ENCODE measurements at regions not wholly inside any gene's neighbourhood (a gene's known extent, or its start where the extent isn't known, plus 50 kb on each side); places are given as distances from the start of the nearest gene placed in this dataset.
"Not testable (repeated sequence)": the region's sequence is repeated elsewhere in the genome, so short reads cannot be mapped to it uniquely, and the experiment has no call there.

- DNase-seq: no peak
Measured at GRCh38 chr2:150097402-150097801, 390.1 kb downstream of the RND3 start.

DNA sequence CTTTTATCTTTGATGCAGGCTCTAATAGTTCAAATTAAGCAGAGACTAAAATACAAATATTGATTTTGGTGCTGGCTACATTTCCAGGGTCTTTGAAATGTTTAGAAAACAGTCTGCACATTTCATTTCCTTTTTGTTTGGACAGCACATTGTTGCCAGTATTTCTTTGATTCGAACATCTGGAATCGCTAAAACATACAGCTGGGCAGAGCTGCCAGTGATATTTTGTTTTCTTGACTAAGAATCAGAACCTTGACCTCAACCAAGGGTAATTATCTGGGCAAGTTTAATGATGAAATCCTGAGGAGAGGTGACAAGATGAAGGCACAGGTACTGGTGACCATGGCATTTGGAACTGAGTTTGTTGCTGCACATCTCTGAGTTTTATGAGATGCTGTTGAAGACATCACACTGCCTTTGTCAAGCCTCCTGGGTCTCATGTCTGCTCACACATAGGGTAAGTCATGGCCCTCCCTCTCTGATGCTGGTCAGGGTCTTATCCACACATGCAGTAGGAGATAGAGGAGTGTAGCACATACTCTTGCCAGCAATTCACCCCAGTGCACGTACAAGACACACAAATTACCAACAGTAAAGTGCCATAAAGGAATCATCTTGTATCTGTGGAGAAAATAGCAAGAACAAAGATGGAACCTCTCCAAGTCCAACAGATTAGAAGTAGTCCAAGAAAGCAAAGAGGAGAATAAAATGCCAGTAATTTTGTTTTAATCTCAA, 391.9 kb downstream of the RND3 start:
- DNase-seq: no peak

- no peak for DNase-seq
Measured at GRCh38 chr2:150091846-150092245, 395.6 kb downstream of the RND3 start.

DNA sequence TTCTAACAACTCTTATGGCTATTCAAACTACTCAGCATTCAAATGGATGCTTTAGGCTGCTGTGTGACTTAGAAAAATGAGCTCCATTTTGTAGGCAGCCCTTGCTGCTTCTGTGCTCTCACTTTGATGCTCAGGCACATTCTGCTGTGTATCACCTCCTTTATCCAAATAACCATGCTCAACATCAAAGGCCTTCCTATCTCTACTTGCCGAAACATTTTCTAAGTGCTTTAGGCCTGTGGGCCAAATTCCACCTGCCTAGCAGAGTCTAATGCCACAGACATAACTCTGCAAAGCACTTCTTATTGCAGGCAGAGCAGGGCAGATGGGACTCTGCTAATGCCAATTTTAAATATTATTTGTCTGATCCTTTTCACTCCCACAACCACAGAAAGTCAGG, 397.4 kb downstream of the RND3 start:
- DNase-seq: no peak

DNA sequence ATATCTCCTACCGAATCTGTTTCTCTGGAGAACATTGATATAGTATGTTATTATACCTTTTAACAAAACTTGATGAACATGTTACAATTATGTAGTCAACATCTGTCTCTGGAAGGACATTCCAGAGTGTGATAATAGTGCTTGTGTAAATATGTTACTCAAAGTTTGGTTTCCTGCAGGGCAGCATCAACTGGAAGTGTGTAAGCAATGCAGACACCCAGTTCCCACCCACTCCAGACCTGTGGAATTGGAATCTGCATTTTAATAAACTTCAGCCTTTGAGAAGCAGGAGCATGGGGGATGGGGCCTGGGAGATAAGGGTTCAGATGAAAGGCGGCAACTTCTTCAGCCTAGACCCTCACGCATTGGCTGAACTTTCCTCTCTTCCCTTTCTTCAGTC, 398.9 kb downstream of the RND3 start:
- DNase-seq: no peak

DNA sequence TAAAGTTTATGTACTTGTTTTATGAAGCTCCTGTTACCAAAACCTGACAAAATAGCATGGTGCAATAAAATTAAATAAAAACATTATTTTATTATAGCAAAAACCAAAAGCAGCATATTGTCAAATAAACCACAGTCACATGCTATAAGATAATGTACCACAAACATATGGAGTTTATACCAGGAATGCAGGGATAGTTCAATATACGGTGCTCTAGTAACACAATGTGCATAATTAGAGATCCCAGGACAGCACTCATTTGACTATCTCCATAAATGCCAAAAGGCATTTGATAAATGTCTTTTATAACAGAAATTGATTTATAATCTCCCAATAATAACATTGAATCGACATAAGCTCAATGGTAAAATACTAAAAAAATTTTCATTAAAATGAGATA, 402.0 kb downstream of the RND3 start:
- no peak for DNase-seq

- DNase-seq: peak; percentile 13
Measured at GRCh38 chr2:150081775-150082481, 405.5 kb downstream of the RND3 start.

DNA sequence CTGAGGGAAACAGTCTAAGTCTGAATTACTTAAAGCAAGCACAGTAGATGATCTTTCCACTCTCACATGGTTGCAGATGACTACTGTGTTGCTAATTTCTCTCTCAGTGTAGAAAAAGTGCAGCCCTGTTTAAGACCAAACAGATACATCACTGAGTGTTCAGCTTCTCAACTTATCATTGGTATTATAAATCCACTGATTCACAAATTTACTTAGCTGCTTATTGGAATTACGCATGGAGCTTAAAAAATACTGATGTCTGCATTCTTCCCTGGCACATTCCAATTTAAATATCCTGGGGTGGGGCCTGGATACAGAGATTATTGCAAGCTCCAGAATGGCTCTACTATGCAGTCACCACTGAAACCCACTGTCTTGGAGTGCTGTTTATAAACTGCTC, 411.2 kb downstream of the RND3 start:
- peak; percentile 79 for DNase-seq

- peak; percentile 88 for DNase-seq
Measured at GRCh38 chr2:150075831-150076230, 411.6 kb downstream of the RND3 start.

DNA sequence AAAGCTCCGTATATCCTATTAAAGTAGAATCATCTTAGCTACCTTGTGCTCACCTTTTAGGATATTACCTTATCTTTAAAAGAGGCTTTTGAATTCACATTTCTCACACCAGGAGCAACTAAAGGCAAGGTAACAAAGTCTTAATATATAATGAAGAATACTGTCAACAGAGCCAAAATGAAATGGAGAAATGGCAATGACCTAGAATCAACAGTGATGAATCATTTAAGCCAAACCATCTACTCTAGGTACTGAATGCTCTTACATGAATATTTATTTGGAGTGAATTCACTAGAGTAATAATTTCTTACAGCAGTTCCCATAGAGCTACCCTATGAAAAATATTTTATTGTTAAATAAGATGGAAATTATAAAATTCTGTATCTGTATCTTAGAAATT, 421.0 kb downstream of the RND3 start:
- no peak for DNase-seq

GRCh38 chr2:150063931-150064548, 423.4 kb downstream of the RND3 start:
- no peak for DNase-seq

DNA sequence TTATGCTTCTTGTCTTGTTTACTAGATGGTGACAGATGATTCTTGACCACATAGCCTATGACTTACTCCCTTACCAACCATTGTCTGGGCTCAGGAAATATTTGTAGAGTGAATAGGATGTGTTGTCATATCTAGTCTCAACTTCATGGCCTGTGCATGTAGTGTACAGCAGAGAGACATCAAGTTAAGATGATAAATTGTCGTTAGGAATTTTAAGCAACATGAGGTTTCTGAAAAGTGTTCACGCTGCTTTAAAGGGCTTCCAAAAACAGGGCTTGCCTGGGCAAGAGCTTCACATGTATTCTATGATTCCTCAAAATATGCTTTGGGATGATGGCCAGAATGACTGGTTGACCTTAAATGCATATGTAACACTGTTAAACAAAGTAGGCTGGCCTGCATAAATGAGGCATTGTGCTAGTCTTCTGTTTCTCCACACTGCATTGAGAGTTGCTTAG, 424.0 kb downstream of the RND3 start:
- DNase-seq: peak; percentile 96

GRCh38 chr2:150062416-150062815, 425.1 kb downstream of the RND3 start:
- DNase-seq: peak; percentile 64

GRCh38 chr2:150060341-150060740, 427.1 kb downstream of the RND3 start:
- peak; percentile 28 for DNase-seq

- DNase-seq: not testable (repeated sequence)
Measured at GRCh38 chr2:150059676-150060075, 427.8 kb downstream of the RND3 start.

DNA sequence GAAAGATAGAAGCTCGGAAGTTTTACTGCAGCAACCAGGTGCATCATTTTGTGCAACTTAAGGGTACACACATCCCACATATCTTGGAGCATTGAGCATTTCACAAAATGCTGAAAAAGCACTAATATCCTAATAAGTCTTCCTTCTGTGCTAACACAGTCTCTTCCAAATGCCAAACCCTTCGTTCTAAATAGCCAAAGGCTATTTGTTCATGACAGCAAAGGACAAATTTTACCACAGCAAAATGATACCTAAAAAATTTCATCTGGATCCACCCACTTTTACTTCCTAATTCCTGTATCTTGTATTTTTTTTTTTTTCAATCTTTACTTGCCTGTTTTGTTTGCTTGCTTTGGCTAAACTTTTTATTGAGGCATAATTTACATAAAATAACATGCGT, 435.0 kb downstream of the RND3 start:
- no peak for DNase-seq

DNA sequence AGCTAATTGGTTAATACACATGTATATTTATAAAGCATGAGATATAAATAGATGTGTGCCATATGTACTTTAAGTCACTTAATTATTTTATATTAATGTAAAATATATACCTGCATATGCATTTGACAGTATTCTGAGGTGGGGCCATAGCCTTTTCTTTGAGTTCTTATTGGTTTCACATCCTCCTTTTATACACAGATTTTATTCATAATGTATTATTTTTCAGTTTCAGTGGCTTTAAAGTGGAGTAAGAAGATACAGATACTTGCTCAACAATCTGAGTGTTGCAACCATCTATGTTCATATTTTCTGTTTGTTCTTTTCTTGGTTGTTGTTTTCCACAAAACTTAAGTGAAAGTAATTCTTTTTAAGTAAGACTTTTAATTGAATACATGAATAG, 436.5 kb downstream of the RND3 start:
- no peak for DNase-seq

GRCh38 chr2:150050036-150050435, 437.4 kb downstream of the RND3 start:
- DNase-seq: no peak

- peak; percentile 81 for DNase-seq
Measured at GRCh38 chr2:150047620-150048222, 439.7 kb downstream of the RND3 start.

DNA sequence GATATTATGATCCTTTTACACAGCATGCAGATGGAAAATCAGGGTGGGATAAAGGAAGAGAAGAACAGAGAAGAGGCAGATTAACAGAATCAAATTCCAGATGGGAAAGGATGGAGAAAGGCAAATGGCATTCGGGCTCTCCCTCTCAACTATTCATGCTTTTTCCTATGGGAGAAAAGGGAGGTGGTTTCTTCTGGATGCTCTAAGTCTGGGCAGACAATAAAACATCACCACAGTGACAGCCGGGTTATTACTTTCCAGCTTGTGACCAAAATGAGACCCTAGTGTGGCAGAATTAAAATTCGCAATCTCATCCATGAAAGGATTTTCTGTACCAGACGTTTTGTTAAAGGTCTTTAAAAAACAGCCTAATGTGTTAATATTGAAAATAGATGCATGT, 440.7 kb downstream of the RND3 start:
- DNase-seq: no peak

GRCh38 chr2:150046211-150046610, 441.3 kb downstream of the RND3 start:
- peak; percentile 79 for DNase-seq

DNA sequence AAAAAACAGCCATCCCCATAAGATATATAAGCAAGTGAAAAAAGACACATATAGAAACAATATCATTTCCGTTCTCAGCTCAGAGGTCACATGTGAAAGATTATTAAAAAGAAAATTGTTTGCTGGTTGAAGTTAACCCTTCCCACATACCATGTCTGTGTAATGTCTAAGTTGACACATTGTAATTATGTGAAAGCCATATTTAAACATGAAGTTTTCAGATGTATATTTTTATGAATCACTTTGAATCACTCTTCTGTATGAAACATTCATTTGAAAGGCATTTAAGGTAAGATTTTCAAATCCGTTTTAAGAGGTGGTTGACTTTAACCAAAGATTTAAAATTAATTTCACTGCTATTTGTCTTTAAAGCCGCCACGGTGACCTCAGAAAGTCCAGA, 441.9 kb downstream of the RND3 start:
- peak; percentile 18 for DNase-seq

GRCh38 chr2:150043172-150043500, 444.3 kb downstream of the RND3 start:
- DNase-seq: no peak

Data from fibroblast of upper back skin (primary cell).